Stomach (tissue), 8 donors: ENCODE measurements at regions not wholly inside any gene's neighbourhood (a gene's known extent, or its start where the extent isn't known, plus 50 kb on each side); places are given as distances from the start of the nearest gene placed in this dataset.
A peak's percentile ranks its signal among the peaks of the same experiment; 100 is the strongest.

Experiments used
- DNase-seq, 2 donors: peaks; one replicate each; pipeline versions ENCODE4 v3.0.0 to v3.0.0-alpha.2; 2013 to 2019
- H3K27ac ChIP-seq, 5 donors: fragments of 200-600 bp in 4 of 5; sonication (generic) in 4 of 5; one replicate each; pipeline ENCODE4 v1.5.1; 2013 to 2019; ENCODE audit warnings: mild to moderate bottlenecking in 1 of 5, moderate library complexity in 1 of 5
- H3K27me3 ChIP-seq, 3 donors: fragments of 200-600 bp; sonication (generic); one replicate each; pipeline ENCODE4 v1.5.1; 2017 to 2019; ENCODE audit warnings: mixed run types in 1 of 3
- H3K36me3 ChIP-seq, 4 donors: fragments of 200-600 bp; sonication (generic); 1 replicate in 3 of 4; 2 replicates in 1 of 4; pipeline ENCODE4 v1.5.1; 2016 to 2019
- H3K4me1 ChIP-seq, 4 donors: fragments of 200-600 bp; sonication (generic); one replicate each; pipeline ENCODE4 v1.5.1; 2016 to 2019
- H3K4me3 ChIP-seq, 4 donors: fragments of 200-600 bp; sonication (generic) in 3 of 4; one replicate each; pipeline ENCODE4 v1.5.1; 2016 to 2019; ENCODE audit warnings: mild to moderate bottlenecking in 1 of 4
- H3K9me3 ChIP-seq, 4 donors: fragments of 200-600 bp; sonication (generic); one replicate each; pipeline ENCODE4 v1.5.1; 2016 to 2019
- CTCF ChIP-seq, 7 experiments: fragments of 450-650 bp in 4 of 7; fragments of 200-600 bp in 3 of 7; sonication (generic) in 3 of 7; IDR thresholded peaks; one replicate each; pipeline ENCODE4 v1.5.1; 2016 to 2019; ENCODE audit warnings: antibody characterized with exemption in 7 of 7, control low read depth in 2 of 7, mild to moderate bottlenecking in 1 of 7
- EP300 ChIP-seq: sonication (generic); formaldehyde crosslinking; IDR thresholded peaks from one replicate; pipeline ENCODE4 v1.6.1; 2017; ENCODE audit warnings: antibody characterized with exemption
- POLR2A ChIP-seq, 4 donors: fragments of 450-650 bp; IDR thresholded peaks; one replicate each; pipeline ENCODE4 v1.6.1; 2016; ENCODE audit warnings: antibody characterized with exemption in 4 of 4, control low read depth in 2 of 4, mild to moderate bottlenecking in 1 of 4, moderate library complexity in 1 of 4
- POLR2AphosphoS5 ChIP-seq, 3 donors: sonication (generic); formaldehyde crosslinking; IDR thresholded peaks; one replicate each; pipeline ENCODE4 v1.6.1; 2016; ENCODE audit warnings: antibody characterized with exemption in 3 of 3
- WGBS, 5 donors: extraction: QIAGEN DNeasy Blood & Tissue Kit in 3 of 5; methylation state at CpG; one replicate each; pipeline versions ENCODE4 v1.1.5 to v1.1.7; 2013 to 2018; 5-methylcytosine and 5-hydroxymethylcytosine counted together
- intact Hi-C: fragments of 100-400 bp; cut with DNase I; formaldehyde crosslinking; loops from one replicate; pipeline ENCODE4 v1.15.1; 2023; ENCODE audit warnings: low total_unique reads
- donor health status: healthy with polysubstance abuse.
- donor health status: Bipolar disorder and iron deficiency.
- donor health status: healthy.

- peak in 1 of 2 donors; percentile 1 for DNase-seq
- 69 to 81% (median 71%) methylated on average over 5 of the region's 5 CpGs for WGBS, 5 donors
- Histone ChIP-seq H3K27ac (no peak overlapping the region), H3K27me3 (no peaks in the 10 kb centered on the region), H3K4me1 (no peaks in the 10 kb centered on the region), H3K36me3 (no peaks in the 10 kb centered on the region), H3K4me3 (no peak overlapping the region), H3K9me3 (no peaks in the 10 kb centered on the region)
- intact Hi-C loops: no loop called here
- TF ChIP-seq CTCF (IDR thresholded peaks at IDR 0.05): no peak
- TF ChIP-seq POLR2AphosphoS5 (IDR thresholded peaks at IDR 0.05): no peak
- TF ChIP-seq EP300: no peak
- TF ChIP-seq POLR2A (IDR thresholded peaks at IDR 0.05): no peak
Observed at GRCh38 chr15:38945551-38946298, 381.1 kb upstream of the RASGRP1 start.

- Histone ChIP-seq H3K4me1 (no peaks in the 10 kb centered on the region), H3K27me3 (no peaks in the 10 kb centered on the region), H3K36me3 (no peaks in the 10 kb centered on the region), H3K4me3 (no peak overlapping the region), H3K27ac (no peak overlapping the region), H3K9me3 (no peaks in the 10 kb centered on the region)
- WGBS, 5 donors: 86 to 92% (median 89%) methylated on average over 3 of the region's 3 CpGs
- no peak for DNase-seq
- intact Hi-C loops: no loop called here
- TF ChIP-seq POLR2AphosphoS5 (IDR thresholded peaks at IDR 0.05) (no peak), EP300 (no peak), CTCF (IDR thresholded peaks at IDR 0.05) (no peak)
Observed at GRCh38 chr15:38954090-38954489, 389.5 kb upstream of the RASGRP1 start.

GRCh38 chr15:38961456-38961855 lies 396.8 kb upstream of the RASGRP1 start:
- TF ChIP-seq POLR2AphosphoS5 (IDR thresholded peaks at IDR 0.05): no peak
- no peak for TF ChIP-seq EP300
- TF ChIP-seq CTCF (IDR thresholded peaks at IDR 0.05): no peak
- TF ChIP-seq POLR2A (IDR thresholded peaks at IDR 0.05): no peak
- no peak overlapping the region for H3K27ac ChIP-seq
- WGBS, 5 donors: 52 to 70% (median 58%) methylated on average over 2 of the region's 2 CpGs
- no peak overlapping the region for H3K4me3 ChIP-seq
- no peaks in the 10 kb centered on the region for H3K27me3 ChIP-seq
- DNase-seq: no peak
- no peaks in the 10 kb centered on the region for H3K9me3 ChIP-seq
- intact Hi-C loops: no loop called here
- H3K36me3 ChIP-seq: no peaks in the 10 kb centered on the region
- H3K4me1 ChIP-seq: no peaks in the 10 kb centered on the region

GRCh38 chr15:38961931-38962330 lies 397.3 kb upstream of the RASGRP1 start:
- H3K4me3 ChIP-seq: no peak overlapping the region
- no peaks in the 10 kb centered on the region for H3K27me3 ChIP-seq
- no peaks in the 10 kb centered on the region for H3K9me3 ChIP-seq
- H3K4me1 ChIP-seq: no peaks in the 10 kb centered on the region
- H3K36me3 ChIP-seq: no peaks in the 10 kb centered on the region
- intact Hi-C loops: no loop called here
- DNase-seq: peak in 1 of 2 donors; percentile 45
- TF ChIP-seq CTCF (IDR thresholded peaks at IDR 0.05): no peak
- TF ChIP-seq POLR2AphosphoS5 (IDR thresholded peaks at IDR 0.05): no peak
- TF ChIP-seq EP300: no peak
- no peak for TF ChIP-seq POLR2A (IDR thresholded peaks at IDR 0.05)
- WGBS, 5 donors: 65 to 82% (median 78%) methylated on average over 2 of the region's 2 CpGs
- H3K27ac ChIP-seq: no peak overlapping the region
